HG02938 (cell line): ENCODE measurements at regions not wholly inside any gene's neighbourhood (a gene's known extent, or its start where the extent isn't known, plus 50 kb on each side); places are given as distances from the start of the nearest gene placed in this dataset.

Experiments
- ATAC-seq: cut with Tn5 transposase; IDR thresholded peaks from one replicate; pipeline ENCODE4 v1.9.1; 2021; ENCODE audit warnings: mild to moderate bottlenecking, moderate library complexity; ENCODE audit not compliant: unreplicated experiment

- no peak for ATAC-seq
Observed at GRCh38 chr2:106941372-106941993, 55.5 kb upstream of the ST6GAL2 start.

GRCh38 chr2:106943468-106944200 is 57.7 kb upstream of the ST6GAL2 start:
- ATAC-seq = no peak

- no peak for ATAC-seq
Observed at GRCh38 chr2:106944215-106944614, 58.2 kb upstream of the ST6GAL2 start.

GRCh38 chr2:106948540-106948939 is 62.6 kb upstream of the ST6GAL2 start:
- ATAC-seq = no peak

GRCh38 chr2:106953236-106953635 is 67.3 kb upstream of the ST6GAL2 start:
- no peak for ATAC-seq

GRCh38 chr2:106953779-106954178 is 67.8 kb upstream of the ST6GAL2 start:
- ATAC-seq = no peak

GRCh38 chr2:106954304-106954703 is 68.3 kb upstream of the ST6GAL2 start:
- no peak for ATAC-seq

- no peak for ATAC-seq
Observed at GRCh38 chr2:106956416-106956815, 70.4 kb upstream of the ST6GAL2 start.

GRCh38 chr2:106956879-106957278 is 70.9 kb upstream of the ST6GAL2 start:
- no peak for ATAC-seq

GRCh38 chr2:106959975-106960682 is 74.2 kb upstream of the ST6GAL2 start:
- no peak for ATAC-seq

GRCh38 chr2:106960683-106961161 is 74.8 kb upstream of the ST6GAL2 start:
- no peak for ATAC-seq

GRCh38 chr2:106961328-106961727 is 75.4 kb upstream of the ST6GAL2 start:
- no peak for ATAC-seq

GRCh38 chr2:106963156-106963555 is 77.2 kb upstream of the ST6GAL2 start:
- ATAC-seq = no peak

GRCh38 chr2:106963893-106964292 is 77.9 kb upstream of the ST6GAL2 start:
- no peak for ATAC-seq

GRCh38 chr2:106965611-106966010 is 79.6 kb upstream of the ST6GAL2 start:
- ATAC-seq = no peak

GRCh38 chr2:106969777-106970176 is 83.8 kb upstream of the ST6GAL2 start:
- no peak for ATAC-seq

GRCh38 chr2:106970471-106971261 is 84.7 kb upstream of the ST6GAL2 start:
- ATAC-seq = no peak

- ATAC-seq = no peak
Observed at GRCh38 chr2:106972782-106973181, 86.8 kb upstream of the ST6GAL2 start.

GRCh38 chr2:106974891-106975290 is 88.9 kb upstream of the ST6GAL2 start:
- ATAC-seq = no peak

GRCh38 chr2:106975641-106976040 is 89.7 kb upstream of the ST6GAL2 start:
- no peak for ATAC-seq

GRCh38 chr2:106976548-106976947 is 90.6 kb upstream of the ST6GAL2 start:
- ATAC-seq = no peak
